H1 (cell line): ENCODE measurements at regions not wholly inside any gene's neighbourhood (a gene's known extent, or its start where the extent isn't known, plus 50 kb on each side); places are given as distances from the start of the nearest gene placed in this dataset.

ENCODE experiments used
- CTCF ChIA-PET: fragments of 300-600 bp; sonication (Branson Sonifier 250); formaldehyde crosslinking; loops from one replicate; lab custom pipeline; 2021; ENCODE audit not compliant: partially characterized antibody; lab: Charles Lee
- POLR2A ChIA-PET: fragments of 300-600 bp; sonication (Branson Sonifier 250); formaldehyde crosslinking; loops from one replicate; lab custom pipeline; 2021; ENCODE audit warnings: inconsistent platforms; ENCODE audit not compliant: partially characterized antibody; lab: Charles Lee
- DNase-seq, 2 experiments: peaks; one replicate each; pipeline versions ENCODE4 v3.0.0 to v3.0.0-alpha.2; 2010 to 2022; ENCODE audit warnings: low spot score in 2 of 2, low read depth in 1 of 2, mixed read lengths in 1 of 2
- FAIRE-seq: peaks from 2 replicates; lab custom pipeline; 2011; peaks lifted over from hg19 to GRCh38; lab: Jason Lieb, UNC
- H2AFZ ChIP-seq: 2 replicates; pipeline ENCODE4 v1.8.1; 2012; ENCODE audit warnings: low read length, inconsistent platforms
- H2AK5ac ChIP-seq: 2 replicates; pipeline ENCODE4 v1.6.1; 2013; ENCODE audit warnings: low read depth, low read length
- H2BK120ac ChIP-seq: replicated peaks from 2 replicates; pipeline ENCODE3; 2013; ENCODE audit warnings: low read depth, low read length, inconsistent platforms
- H2BK12ac ChIP-seq: 2 replicates; pipeline ENCODE4 v1.6.1; 2013; ENCODE audit warnings: low read depth, low read length
- H2BK15ac ChIP-seq: 2 replicates; pipeline ENCODE4 v1.6.1; 2013; ENCODE audit warnings: low read length
- H2BK20ac ChIP-seq: 2 replicates; pipeline ENCODE4 v1.6.1; 2013; ENCODE audit warnings: low read length
- H2BK5ac ChIP-seq: 2 replicates; pipeline ENCODE4 v1.6.1; 2013; ENCODE audit warnings: low read depth, low read length
- H3K14ac ChIP-seq: 2 replicates; pipeline ENCODE4 v1.6.1; 2013; ENCODE audit warnings: inconsistent platforms; ENCODE audit not compliant: insufficient read length
- H3K18ac ChIP-seq: 2 replicates; pipeline ENCODE4 v1.6.1; 2013; ENCODE audit warnings: low read length; ENCODE audit errors: extremely low read depth
- H3K23ac ChIP-seq: 2 replicates; pipeline ENCODE4 v1.6.1; 2013; ENCODE audit warnings: inconsistent platforms; ENCODE audit not compliant: insufficient read length
- H3K23me2 ChIP-seq: 2 replicates; pipeline ENCODE4 v1.6.1; 2013; ENCODE audit warnings: low read depth, low read length
- H3K27ac ChIP-seq: 2 replicates; pipeline ENCODE4 v1.6.1; 2011; ENCODE audit warnings: low read depth, low read length, inconsistent platforms
- H3K27me3 ChIP-seq, 4 experiments: replicated peaks in 1 of 4; 1 replicate in 1 of 4; 2 replicates in 3 of 4; pipeline versions ENCODE4 v1.6.1 to v1.8.1; 2011 to 2013; ENCODE audit warnings: low read length in 3 of 4, mild to moderate bottlenecking in 3 of 4, inconsistent platforms in 2 of 4, mixed read lengths in 2 of 4, moderate library complexity in 1 of 4; ENCODE audit not compliant: control insufficient read depth in 3 of 4, insufficient read depth in 3 of 4; ENCODE audit errors: extremely low read depth in 1 of 4
- H3K36me3 ChIP-seq, 4 experiments: 2 replicates each; pipeline versions ENCODE4 v1.6.1 to v1.8.1; 2011 to 2013; ENCODE audit warnings: mild to moderate bottlenecking in 4 of 4, low read length in 3 of 4, moderate library complexity in 2 of 4, control low read depth in 1 of 4, inconsistent platforms in 1 of 4; ENCODE audit not compliant: insufficient read depth in 4 of 4, control insufficient read depth in 2 of 4
- H3K4ac ChIP-seq: replicated peaks from 2 replicates; pipeline ENCODE3; 2013; ENCODE audit warnings: low read length, low read depth, mixed read lengths, inconsistent platforms; ENCODE audit not compliant: insufficient read length
- H3K4me1 ChIP-seq, 4 experiments: replicated peaks in 1 of 4; 1 replicate in 1 of 4; 2 replicates in 3 of 4; pipeline versions ENCODE4 v1.6.1 to v1.8.1; 2011 to 2013; ENCODE audit warnings: low read length in 3 of 4, inconsistent platforms in 2 of 4, mixed read lengths in 1 of 4; ENCODE audit not compliant: insufficient read depth in 4 of 4, control insufficient read depth in 3 of 4
- H3K4me2 ChIP-seq, 2 experiments: 2 replicates each; pipeline versions ENCODE4 v1.6.1 to v1.8.1; 2011 to 2013; ENCODE audit warnings: low read depth in 2 of 2, low read length in 2 of 2, control low read depth in 1 of 2, inconsistent platforms in 1 of 2, mild to moderate bottlenecking in 1 of 2; ENCODE audit not compliant: insufficient read depth in 1 of 2
- H3K4me3 ChIP-seq, 4 experiments: fragments of 200-600, 300-600 bp in 1 of 4; sonication (generic), shearing (Covaris generic), sonication (Bioruptor Twin) in 1 of 4; 2 replicates each; pipeline versions ENCODE4 v1.5.1 to v1.8.1; 2011 to 2016; ENCODE audit warnings: low read length in 4 of 4, low read depth in 3 of 4, control low read depth in 2 of 4, inconsistent platforms in 2 of 4, mild to moderate bottlenecking in 2 of 4, mixed read lengths in 1 of 4, moderate library complexity in 1 of 4; ENCODE audit not compliant: insufficient read depth in 2 of 4; ENCODE audit errors: extremely low read depth in 1 of 4
- H3K56ac ChIP-seq: replicated peaks from 2 replicates; pipeline ENCODE3; 2013; ENCODE audit warnings: low read depth, mild to moderate bottlenecking, mixed read lengths, low read length, inconsistent platforms; ENCODE audit not compliant: insufficient read length
- H3K79me1 ChIP-seq: 2 replicates; pipeline ENCODE4 v1.6.1; 2013; ENCODE audit warnings: low read depth, low read length, control low read depth
- H3K79me2 ChIP-seq, 2 experiments: 2 replicates each; pipeline versions ENCODE4 v1.6.1 to v1.8.1; 2012 to 2013; ENCODE audit warnings: low read length in 2 of 2, mild to moderate bottlenecking in 2 of 2, inconsistent platforms in 1 of 2; ENCODE audit not compliant: insufficient read depth in 2 of 2, control insufficient read depth in 1 of 2
- H3K9ac ChIP-seq, 4 experiments: replicated peaks in 1 of 4; 1 replicate in 1 of 4; 2 replicates in 3 of 4; pipeline versions ENCODE4 v1.6.1 to v1.8.1; 2011 to 2013; ENCODE audit warnings: low read depth in 3 of 4, low read length in 3 of 4, control low read depth in 2 of 4, mild to moderate bottlenecking in 2 of 4, moderate library complexity in 2 of 4, inconsistent platforms in 1 of 4; ENCODE audit errors: extremely low read depth in 1 of 4
- H3K9me3 ChIP-seq, 2 experiments: 2 replicates each; pipeline versions ENCODE4 v1.6.1 to v1.8.1; 2012 to 2013; ENCODE audit warnings: mild to moderate bottlenecking in 2 of 2, moderate library complexity in 2 of 2, control low read depth in 1 of 2, inconsistent platforms in 1 of 2, low read depth in 1 of 2, low read length in 1 of 2, mixed read lengths in 1 of 2; ENCODE audit not compliant: insufficient read depth in 2 of 2
- H4K20me1 ChIP-seq, 2 experiments: replicated peaks in 1 of 2; 2 replicates each; pipeline versions ENCODE3 to v1.8.1; 2011 to 2013; ENCODE audit warnings: inconsistent platforms in 2 of 2, low read length in 2 of 2, mild to moderate bottlenecking in 1 of 2; ENCODE audit not compliant: insufficient read depth in 2 of 2, control insufficient read depth in 1 of 2
- H4K5ac ChIP-seq: 2 replicates; pipeline ENCODE4 v1.6.1; 2013; ENCODE audit warnings: low read length, low read depth, mixed read lengths, inconsistent platforms; ENCODE audit not compliant: insufficient read length
- H4K8ac ChIP-seq: 2 replicates; pipeline ENCODE4 v1.8.0; 2013; ENCODE audit warnings: mild to moderate bottlenecking, moderate library complexity, low read length, inconsistent platforms; ENCODE audit not compliant: insufficient read depth; ENCODE audit errors: extremely low read depth
- H4K91ac ChIP-seq: replicated peaks from 2 replicates; pipeline ENCODE3; 2013; ENCODE audit warnings: low read length, mixed read lengths, inconsistent platforms; ENCODE audit not compliant: insufficient read length
- CEBPB ChIP-seq: IDR thresholded peaks from 2 replicates; pipeline ENCODE4 v1.6.1; 2012; ENCODE audit warnings: low read depth, low read length
- EZH2 ChIP-seq: fragments of 200-600 bp; sonication (generic); IDR thresholded peaks from 2 replicates; pipeline ENCODE4 v1.7.1; 2012; ENCODE audit warnings: low read depth, mild to moderate bottlenecking, moderate library complexity, low read length, inconsistent platforms; ENCODE audit not compliant: severe bottlenecking
- FOSL1 ChIP-seq: IDR thresholded peaks from 2 replicates; pipeline ENCODE4 v1.6.1; 2011; ENCODE audit warnings: mild to moderate bottlenecking, low read depth, low read length, moderate library complexity; ENCODE audit not compliant: insufficient read depth
- HDAC6 ChIP-seq: IDR thresholded peaks from one replicate; pipeline ENCODE4 v1.7.1; 2012; ENCODE audit warnings: low read depth, mild to moderate bottlenecking, inconsistent platforms, low read length, moderate library complexity
- POU5F1 ChIP-seq: IDR thresholded peaks from 2 replicates; pipeline ENCODE4 v1.6.1; 2011; ENCODE audit warnings: low read depth, mild to moderate bottlenecking, low read length, moderate library complexity
- SIX5 ChIP-seq: IDR thresholded peaks from 2 replicates; pipeline ENCODE4 v1.6.1; 2011; ENCODE audit warnings: mild to moderate bottlenecking, low read depth, low read length
- WGBS, 2 experiments: shearing (Covaris generic) in 1 of 2; methylation state at CpG; one replicate each; pipeline versions ENCODE4 v1.1.6 to v1.1.7; 2013 to 2015; ENCODE audit warnings: low lambda C conversion rate in 2 of 2, mixed read lengths in 2 of 2, inconsistent platforms in 1 of 2, low coverage in 1 of 2, missing lambda C conversion rate in 1 of 2; ENCODE audit not compliant: insufficient replicate concordance in 2 of 2, insufficient coverage in 1 of 2, insufficient read length in 1 of 2; ENCODE audit errors: extremely low coverage in 1 of 2, missing lambda C conversion rate in 1 of 2; 5-methylcytosine and 5-hydroxymethylcytosine counted together

DNA sequence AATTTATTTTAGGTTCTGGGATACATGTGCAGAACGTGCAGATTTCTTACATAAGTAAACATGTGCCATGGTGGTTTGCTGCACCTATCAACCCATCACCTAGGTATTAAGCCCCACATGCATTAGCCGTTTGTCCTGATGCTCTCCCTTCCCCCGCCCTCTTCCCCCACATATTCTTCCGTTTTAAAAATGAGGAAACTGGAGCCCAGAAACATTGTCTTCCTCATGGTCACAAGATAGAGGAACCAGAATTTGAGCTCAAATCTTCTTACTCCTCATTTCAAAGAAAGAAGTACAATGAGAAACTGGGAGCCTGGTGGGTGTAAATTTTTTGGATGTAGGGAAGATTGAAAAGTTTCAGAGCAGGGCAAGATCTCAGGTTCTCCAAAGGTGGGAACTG, 56.1 kb upstream of the USP3 start:
- H3K18ac ChIP-seq: no peak overlapping the region
- CTCF ChIA-PET: interaction anchor here (0.6 kb wide), 1 partner anchor 288 kb away, joined by 3 read pairs; no protein-coding TSS in a partner anchor
- no peak overlapping the region for H3K27ac ChIP-seq

More for the DNA sequence above, 56.1 kb upstream of the USP3 start:
- H3K4me1 ChIP-seq: peaks cover 0 to 10% (median 4%) of the 10 kb centered on the region in 4 experiments; a peak in 3 of 7 replicates
- no peak overlapping the region for H3K4me2 ChIP-seq
- no peaks in the 10 kb centered on the region for H3K79me1 ChIP-seq
- H3K14ac ChIP-seq: no peak overlapping the region
- H3K9ac ChIP-seq: no peak overlapping the region
- no peaks in the 10 kb centered on the region for H3K27me3 ChIP-seq
- no peaks in the 10 kb centered on the region for H3K23me2 ChIP-seq
- no peak for DNase-seq
- H3K79me2 ChIP-seq: no peaks in the 10 kb centered on the region
- POLR2A ChIA-PET: interaction anchor here (0.7 kb wide), 1 partner anchor 30 kb away, joined by 3 read pairs; no protein-coding TSS in a partner anchor
- H2BK20ac ChIP-seq: no peak overlapping the region
- FAIRE-seq: no peak
- H4K91ac ChIP-seq: no peak overlapping the region
- no peak overlapping the region for H3K23ac ChIP-seq
- TF ChIP-seq POU5F1 (no peak), EZH2 (no peak), HDAC6 (no peak), FOSL1 (no peak), CEBPB (no peak), SIX5 (no peak)
- no peaks in the 10 kb centered on the region for H4K20me1 ChIP-seq
- no peaks in the 10 kb centered on the region for H3K36me3 ChIP-seq
- H2AFZ ChIP-seq: no peak overlapping the region
- 94% methylated on average over 4 of the region's 4 CpGs; no CpG with 5 or more reads in 1 of the 2 experiments for WGBS, 2 experiments
- H3K4me3 ChIP-seq: no peak overlapping the region
- H2BK12ac ChIP-seq: no peak overlapping the region
- H3K4ac ChIP-seq: no peak overlapping the region
- no peak overlapping the region for H2BK120ac ChIP-seq
- H4K5ac ChIP-seq: no peak overlapping the region
- H3K9me3 ChIP-seq: no peaks in the 10 kb centered on the region
- H3K56ac ChIP-seq: no peak overlapping the region
- H2AK5ac ChIP-seq: no peak overlapping the region
- no peak overlapping the region for H2BK5ac ChIP-seq
- no peak overlapping the region for H4K8ac ChIP-seq
- no peak overlapping the region for H2BK15ac ChIP-seq
